IPS-18c (cell line): ENCODE measurements at regions not wholly inside any gene's neighbourhood (a gene's known extent, or its start where the extent isn't known, plus 50 kb on each side); places are given as distances from the start of the nearest gene placed in this dataset.
A peak's percentile ranks its signal among the peaks of the same experiment; 100 is the strongest.

Experiments used
- H3K4me3 ChIP-seq: 2 replicates; pipeline ENCODE4 v1.7.0; 2013; ENCODE audit warnings: low read depth, mild to moderate bottlenecking, low read length, moderate library complexity; ENCODE audit not compliant: insufficient read depth
- H3K9me3 ChIP-seq: one replicate; pipeline ENCODE4 v1.6.1; 2013; ENCODE audit warnings: mild to moderate bottlenecking, low read length, moderate library complexity; ENCODE audit not compliant: control insufficient read depth, insufficient read depth

- H3K4me3 ChIP-seq: peak overlapping the region; percentile 49; the same call in 1 of the 2 replicates
- H3K9me3 ChIP-seq: no peaks in the 10 kb centered on the region
Observed at GRCh38 chr10:57222603-57223002, 861.5 kb upstream of the ZWINT start.

DNA sequence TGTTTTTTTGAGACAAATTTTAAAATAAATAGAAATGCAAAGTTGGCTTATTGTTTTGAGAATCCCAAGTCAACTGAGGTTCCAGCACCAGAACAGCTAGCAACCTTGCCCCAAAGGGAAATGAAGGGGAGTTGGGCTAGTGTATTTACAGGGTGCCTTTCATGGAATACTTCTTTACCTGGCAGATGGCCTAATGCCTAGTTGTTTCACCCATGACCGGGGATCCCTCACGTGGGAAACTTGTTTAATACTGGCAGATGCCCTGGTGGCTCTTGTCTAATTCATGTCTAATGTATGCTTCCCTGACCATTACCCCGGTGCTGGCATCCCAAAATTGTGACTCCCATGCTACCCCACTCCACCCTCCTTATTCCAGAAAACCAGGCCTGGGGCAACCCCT, 861.1 kb upstream of the ZWINT start:
- H3K9me3 ChIP-seq: no peaks in the 10 kb centered on the region
- H3K4me3 ChIP-seq: peak overlapping the region; percentile 49; the same call in 1 of the 2 replicates

GRCh38 chr10:57221674-57222073, 860.6 kb upstream of the ZWINT start:
- peak overlapping the region; percentile 49; the same call in 1 of the 2 replicates for H3K4me3 ChIP-seq
- H3K9me3 ChIP-seq: no peaks in the 10 kb centered on the region

- no peak overlapping the region for H3K4me3 ChIP-seq
- H3K9me3 ChIP-seq: no peaks in the 10 kb centered on the region
Observed at GRCh38 chr10:57218382-57218781, 857.3 kb upstream of the ZWINT start.

DNA sequence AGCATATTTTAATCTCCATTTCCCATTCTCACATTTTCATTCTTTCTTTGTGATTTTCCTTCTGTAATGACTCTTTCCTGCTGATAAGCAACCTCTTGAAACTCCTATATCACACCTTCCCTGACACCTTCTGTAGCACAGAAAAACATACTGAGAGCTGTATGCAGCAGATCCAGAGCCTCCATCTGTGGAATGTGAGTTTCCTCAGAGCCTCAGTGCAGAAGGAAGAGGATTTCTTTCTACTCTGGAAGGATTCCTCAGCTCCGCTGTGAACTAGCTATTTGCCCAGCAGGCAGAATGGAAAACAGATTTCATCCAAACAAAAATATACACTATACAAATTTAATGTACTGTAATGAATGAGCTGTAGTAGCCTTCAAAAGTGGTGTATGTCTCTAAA, 841.3 kb upstream of the ZWINT start:
- H3K4me3 ChIP-seq: no peak overlapping the region
- no peaks in the 10 kb centered on the region for H3K9me3 ChIP-seq

GRCh38 chr10:57188846-57189245, 827.8 kb upstream of the ZWINT start:
- H3K4me3 ChIP-seq: no peak overlapping the region
- H3K9me3 ChIP-seq: no peaks in the 10 kb centered on the region

GRCh38 chr10:57186201-57186600, 825.1 kb upstream of the ZWINT start:
- Histone ChIP-seq H3K9me3 (no peaks in the 10 kb centered on the region), H3K4me3 (no peak overlapping the region)

DNA sequence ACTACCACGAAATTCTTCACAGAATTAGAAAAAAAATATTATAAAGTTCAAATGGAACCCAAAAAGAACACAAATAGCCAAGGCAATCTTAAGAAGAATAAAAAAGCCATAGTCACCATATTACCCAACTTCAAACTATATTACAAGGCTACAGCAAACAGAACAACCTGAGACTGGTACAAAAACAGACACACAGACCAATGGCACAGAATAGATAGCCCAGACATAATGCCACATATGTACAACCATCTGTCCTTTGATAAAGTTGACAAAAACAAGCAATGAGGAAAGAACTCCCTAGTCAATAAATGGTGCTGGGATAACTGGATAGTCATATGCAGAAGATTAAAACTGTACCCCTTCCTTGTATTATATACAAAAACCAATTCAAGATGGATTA, 808.5 kb upstream of the ZWINT start:
- H3K4me3 ChIP-seq: no peak overlapping the region
- no peaks in the 10 kb centered on the region for H3K9me3 ChIP-seq

- Histone ChIP-seq H3K9me3 (no peaks in the 10 kb centered on the region), H3K4me3 (no peak overlapping the region)
Observed at GRCh38 chr10:57168611-57169240, 807.7 kb upstream of the ZWINT start.

GRCh38 chr10:57165671-57166070, 804.6 kb upstream of the ZWINT start:
- no peaks in the 10 kb centered on the region for H3K9me3 ChIP-seq
- no peak overlapping the region for H3K4me3 ChIP-seq

GRCh38 chr10:57162231-57162630, 801.2 kb upstream of the ZWINT start:
- H3K9me3 ChIP-seq: no peaks in the 10 kb centered on the region
- H3K4me3 ChIP-seq: no peak overlapping the region

DNA sequence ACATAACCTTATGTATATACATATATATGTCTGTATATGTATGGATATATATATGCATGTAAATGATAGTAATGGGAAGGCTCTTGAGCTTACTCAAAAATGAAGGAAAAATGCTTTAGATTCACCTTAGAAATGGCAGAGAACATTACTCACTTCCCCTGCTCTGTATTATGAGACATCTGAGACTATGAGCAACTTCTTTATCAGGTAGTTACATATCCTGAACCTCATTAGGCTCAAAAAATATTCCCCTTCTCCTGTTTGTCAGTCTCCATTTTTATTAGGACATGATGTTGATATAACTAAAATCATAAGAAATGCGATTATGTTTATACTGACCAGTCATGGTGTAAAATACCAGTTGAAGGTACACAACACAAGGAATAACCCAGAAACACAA, 800.1 kb upstream of the ZWINT start:
- Histone ChIP-seq H3K9me3 (no peaks in the 10 kb centered on the region), H3K4me3 (no peak overlapping the region)

GRCh38 chr10:57145548-57145947, 784.5 kb upstream of the ZWINT start:
- Histone ChIP-seq H3K4me3 (no peak overlapping the region), H3K9me3 (no peaks in the 10 kb centered on the region)

DNA sequence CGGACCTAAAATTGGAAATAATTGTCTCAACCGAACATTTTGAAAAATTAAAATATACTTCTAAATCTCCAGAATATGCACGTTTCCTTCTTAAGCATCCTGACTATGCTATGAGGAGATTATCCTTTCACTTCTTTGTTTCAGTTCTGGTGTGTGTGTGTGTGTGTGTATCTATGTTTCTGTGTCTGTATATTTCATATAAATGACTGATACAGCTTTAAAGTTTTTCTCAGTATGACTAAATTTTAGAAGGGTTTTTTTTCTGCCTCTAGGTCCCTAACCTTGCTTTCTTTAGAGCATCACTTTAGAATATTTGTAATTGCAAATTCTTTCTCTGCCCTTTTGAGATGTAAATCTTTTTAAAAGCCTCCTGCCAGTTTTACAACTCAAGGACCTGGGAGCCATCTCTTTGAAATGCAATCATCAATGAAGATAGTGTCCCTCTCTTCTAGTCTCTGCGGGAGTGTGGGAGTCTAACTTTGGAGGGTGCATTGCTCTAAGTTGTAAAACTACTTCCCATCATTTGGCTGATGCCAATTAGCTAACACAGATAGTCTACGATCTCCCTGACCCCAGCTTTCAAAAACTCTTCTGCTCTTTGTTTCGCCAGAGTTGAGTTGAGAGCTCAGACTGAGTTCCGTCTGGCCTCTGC, 782.0 kb upstream of the ZWINT start:
- no peak overlapping the region for H3K4me3 ChIP-seq
- no peaks in the 10 kb centered on the region for H3K9me3 ChIP-seq

DNA sequence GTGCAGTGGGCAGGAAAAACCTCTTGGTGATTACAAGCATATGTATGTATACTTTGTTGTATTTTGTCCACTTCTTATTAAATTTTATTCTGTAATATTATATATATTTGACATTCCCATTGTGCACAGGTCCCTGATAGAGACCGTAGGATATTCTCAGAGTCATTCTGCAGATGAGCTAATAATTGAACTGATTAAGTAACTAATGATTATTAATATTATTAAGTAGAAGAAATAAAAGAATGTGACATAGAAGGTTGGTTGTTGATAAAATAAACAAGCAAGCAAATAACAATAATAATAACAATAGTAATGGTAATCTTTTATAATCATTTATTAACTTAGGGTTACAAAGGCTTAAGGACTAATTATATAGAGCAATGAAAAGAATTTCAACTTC, 780.6 kb upstream of the ZWINT start:
- no peaks in the 10 kb centered on the region for H3K9me3 ChIP-seq
- H3K4me3 ChIP-seq: no peak overlapping the region

DNA sequence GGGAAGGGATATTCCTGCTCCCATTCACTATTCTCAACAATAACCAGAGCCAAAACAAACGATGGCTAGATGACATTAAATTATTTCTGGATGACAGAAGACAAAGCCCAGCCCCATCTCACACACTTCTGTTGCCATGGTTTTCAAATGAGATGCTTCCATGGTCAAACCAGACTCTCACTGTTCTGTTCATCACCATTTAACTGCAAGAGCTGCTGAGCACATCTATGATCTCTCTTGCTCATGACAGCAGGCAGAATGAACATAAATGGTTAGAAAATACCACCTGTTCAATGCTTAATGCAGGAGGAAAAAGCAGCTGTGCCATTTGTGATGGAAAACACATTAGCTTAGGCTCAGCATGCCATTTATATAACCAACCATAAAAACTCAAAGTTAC, 758.6 kb upstream of the ZWINT start:
- no peak overlapping the region for H3K4me3 ChIP-seq

GRCh38 chr10:57113545-57113944, 752.5 kb upstream of the ZWINT start:
- Histone ChIP-seq H3K9me3 (no peaks in the 10 kb centered on the region), H3K4me3 (no peak overlapping the region)

More for the DNA sequence above, 758.6 kb upstream of the ZWINT start:
- H3K9me3 ChIP-seq: no peaks in the 10 kb centered on the region

GRCh38 chr10:57102236-57102635, 741.2 kb upstream of the ZWINT start:
- H3K4me3 ChIP-seq: no peak overlapping the region

GRCh38 chr10:57098146-57098545, 737.1 kb upstream of the ZWINT start:
- Histone ChIP-seq H3K9me3 (peaks cover 3% of the 10 kb centered on the region), H3K4me3 (no peak overlapping the region)

More at GRCh38 chr10:57102236-57102635, 741.2 kb upstream of the ZWINT start:
- no peaks in the 10 kb centered on the region for H3K9me3 ChIP-seq
